HepG2 (cell line): ENCODE measurements at regions not wholly inside any gene's neighbourhood (a gene's known extent, or its start where the extent isn't known, plus 50 kb on each side); places are given as distances from the start of the nearest gene placed in this dataset.

Source experiments
- ATAC-seq: fragments of 200-7000 bp; cut with Tn5 transposase; 3 replicates; pipeline ENCODE4 v1.9.1; 2020; ENCODE audit warnings: mild to moderate bottlenecking, moderate library complexity
- BruUV-seq: library from RNA; stranded (reverse); fragments of 400-500 nt; replicated peaks from 2 replicates; lab custom pipeline; 2021; lab: Mats Ljungman, UMichigan
- CTCF ChIA-PET: fragments of 300-600 bp; formaldehyde crosslinking; extraction: SDS; loops from one replicate; lab custom pipeline; 2021; ENCODE audit warnings: low total read pairs, inconsistent platforms, low intra/inter-chr PET ratio; lab: Yijun Ruan, JAX
- POLR2A ChIA-PET: fragments of 350-600 bp; sonication (Branson Sonifier 250); formaldehyde crosslinking; loops from one replicate; lab custom pipeline; 2020; ENCODE audit warnings: antibody characterized with exemption, inconsistent platforms; lab: Yijun Ruan, JAX
- DNase-seq: peaks from one replicate; pipeline ENCODE4 v3.0.0-alpha.2; 2015; ENCODE audit warnings: low spot score
- FAIRE-seq: peaks from 3 replicates; lab custom pipeline; 2011; peaks lifted over from hg19 to GRCh38; lab: Jason Lieb, UNC
- H2AFZ ChIP-seq: one replicate; pipeline ENCODE4 v1.6.1; 2011; ENCODE audit warnings: low read length, inconsistent platforms
- H3K27ac ChIP-seq: fragments of 300-600 bp; 3 replicates; pipeline ENCODE4 v1.8.0; 2011; ENCODE audit warnings: mixed run types, mild to moderate bottlenecking, mixed read lengths, low read length, inconsistent platforms; ENCODE audit not compliant: insufficient read depth; ENCODE audit errors: extremely low read length
- H3K27me3 ChIP-seq, 2 experiments: fragments of 200-600 bp in 1 of 2; 2 replicates in 1 of 2; 3 replicates in 1 of 2; pipeline versions ENCODE4 v1.6.0 to v1.8.0; 2011; ENCODE audit warnings: low read length in 2 of 2, mild to moderate bottlenecking in 2 of 2, moderate library complexity in 2 of 2, inconsistent platforms in 1 of 2; ENCODE audit not compliant: insufficient read depth in 2 of 2, control insufficient read depth in 1 of 2
- H3K36me3 ChIP-seq, 2 experiments: fragments of 200-600 bp in 1 of 2; replicated peaks in 1 of 2; 2 replicates in 1 of 2; 3 replicates in 1 of 2; pipeline versions ENCODE4 v1.5.1 to v1.8.0; 2011; ENCODE audit warnings: low read length in 2 of 2, inconsistent platforms in 1 of 2; ENCODE audit not compliant: insufficient read depth in 2 of 2, control insufficient read depth in 1 of 2
- H3K4me1 ChIP-seq: 2 replicates; pipeline ENCODE4 v1.5.1; 2012; ENCODE audit warnings: low read length, inconsistent platforms; ENCODE audit not compliant: insufficient read depth
- H3K4me2 ChIP-seq: 2 replicates; pipeline ENCODE4 v1.6.0; 2011; ENCODE audit warnings: low read depth, low read length, inconsistent platforms
- H3K4me3 ChIP-seq, 3 experiments: fragments of 200-600 bp in 1 of 3; sonication (generic), shearing (Covaris generic) in 1 of 3; replicated peaks in 1 of 3; 2 replicates each; pipeline ENCODE4 v1.5.1; 2011 to 2016; ENCODE audit warnings: low read length in 3 of 3, inconsistent platforms in 2 of 3, low read depth in 2 of 3, mild to moderate bottlenecking in 2 of 3, control low read depth in 1 of 3, mixed read lengths in 1 of 3; ENCODE audit not compliant: insufficient read depth in 1 of 3
- H3K79me2 ChIP-seq: one replicate; pipeline ENCODE4 v1.6.1; 2011; ENCODE audit warnings: low read length, inconsistent platforms; ENCODE audit not compliant: insufficient read depth
- H3K9ac ChIP-seq: 2 replicates; pipeline ENCODE4 v1.6.0; 2011; ENCODE audit warnings: mild to moderate bottlenecking, low read depth, low read length, inconsistent platforms; ENCODE audit not compliant: insufficient read depth
- H3K9me3 ChIP-seq: 2 replicates; pipeline ENCODE4 v1.5.1; 2012; ENCODE audit warnings: mild to moderate bottlenecking, low read length
- H4K20me1 ChIP-seq: 2 replicates; pipeline ENCODE4 v1.6.0; 2011; ENCODE audit warnings: inconsistent platforms, mild to moderate bottlenecking, low read length, moderate library complexity; ENCODE audit not compliant: insufficient read depth
- DNMT3B ChIP-seq: conservative IDR thresholded peaks from 2 replicates; pipeline ENCODE4 v1.6.1; 2016; ENCODE audit warnings: missing biosample characterization, control low read depth
- GABPB1 ChIP-seq: IDR thresholded peaks from 2 replicates; pipeline ENCODE4 v1.6.1; 2016; ENCODE audit warnings: mild to moderate bottlenecking, missing genetic modification reagents, moderate library complexity, missing compliant biosample characterization
- RFX5 ChIP-seq: IDR thresholded peaks from 2 replicates; pipeline ENCODE4 v1.6.1; 2011; ENCODE audit warnings: low read depth, low read length, improper control_type of control experiment
- SMYD3 ChIP-seq: sonication (generic); formaldehyde crosslinking; IDR thresholded peaks from 2 replicates; pipeline ENCODE4 v1.8.1; 2023; ENCODE audit warnings: mild to moderate bottlenecking, missing genetic modification reagents
- ZFP82 ChIP-seq: sonication (generic); formaldehyde crosslinking; IDR thresholded peaks from 2 replicates; pipeline ENCODE4 v1.5.1; 2020; ENCODE audit warnings: mild to moderate bottlenecking, missing genetic modification reagents, borderline replicate concordance
- ZNF326 ChIP-seq: sonication (generic); formaldehyde crosslinking; IDR thresholded peaks from 2 replicates; pipeline ENCODE4 v1.4.0; 2020; ENCODE audit warnings: missing genetic modification reagents, borderline replicate concordance
- ZNF430 ChIP-seq: sonication (generic); formaldehyde crosslinking; IDR thresholded peaks from 2 replicates; pipeline ENCODE4 v1.9.0; 2021; ENCODE audit warnings: mild to moderate bottlenecking, missing genetic modification reagents
- ZNF761 ChIP-seq: sonication (generic); formaldehyde crosslinking; conservative IDR thresholded peaks from 2 replicates; pipeline ENCODE4 v1.4.0; 2020; ENCODE audit warnings: mild to moderate bottlenecking, missing genetic modification reagents
- WGBS: methylation state at CpG from one replicate; pipeline ENCODE4 v1.1.6; 2017; ENCODE audit warnings: low lambda C conversion rate; 5-methylcytosine and 5-hydroxymethylcytosine counted together
- in situ Hi-C: cut with HindIII; loops from 2 replicates; pipeline ENCODE4 v1.10.0; 2017; ENCODE audit warnings: low pct_unique_long_range_greater_than_20kb; ENCODE audit not compliant: extremely low pct_ligation_motif_present
- intact Hi-C: fragments of 100-400 bp; cut with micrococcal nuclease; formaldehyde crosslinking; loops from one replicate; pipeline ENCODE4 v1.10.0; 2022; ENCODE audit not compliant: unreplicated experiment
- TF ChIP-seq, protein P1 (sequence below): sonication (generic); formaldehyde crosslinking; IDR thresholded peaks from one replicate; pipeline ENCODE4 v1.5.1; 2020; ENCODE audit warnings: mild to moderate bottlenecking, missing genetic modification reagents; ENCODE audit errors: not compliant biosample characterization
- TF ChIP-seq, protein P2 (sequence below): sonication (generic); formaldehyde crosslinking; IDR thresholded peaks from 2 replicates; pipeline ENCODE4 v1.9.0; 2021; ENCODE audit warnings: missing genetic modification reagents, mild to moderate bottlenecking, borderline replicate concordance
- TF ChIP-seq, protein P3 (sequence below): sonication (generic); formaldehyde crosslinking; IDR thresholded peaks from 2 replicates; pipeline ENCODE4 v1.4.0; 2020; ENCODE audit warnings: missing genetic modification reagents

DNA sequence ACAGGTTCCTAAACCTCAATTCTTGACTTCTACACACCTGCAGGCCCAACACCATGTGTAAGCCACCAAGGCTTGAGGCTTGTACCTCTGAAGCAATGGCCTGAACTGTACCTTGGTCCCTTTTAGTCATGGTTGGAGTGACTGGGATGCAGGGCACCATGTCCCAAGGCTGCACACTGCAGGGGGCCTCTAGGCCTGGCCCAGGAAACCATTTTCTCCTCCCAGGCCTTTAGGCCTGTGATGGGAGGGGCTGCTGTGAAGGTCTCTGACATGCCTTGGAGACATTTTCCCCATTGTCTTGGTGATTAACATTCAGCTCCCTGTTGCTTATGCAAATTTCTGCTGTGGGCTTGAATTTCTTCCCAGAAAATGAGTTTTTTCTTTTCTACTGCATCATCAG lies 75.8 kb upstream of the ZNF678 start (continued):
- no peak for TF ChIP-seq SMYD3 (CRISPR knock-in tag)
- TF ChIP-seq, protein P1, sequence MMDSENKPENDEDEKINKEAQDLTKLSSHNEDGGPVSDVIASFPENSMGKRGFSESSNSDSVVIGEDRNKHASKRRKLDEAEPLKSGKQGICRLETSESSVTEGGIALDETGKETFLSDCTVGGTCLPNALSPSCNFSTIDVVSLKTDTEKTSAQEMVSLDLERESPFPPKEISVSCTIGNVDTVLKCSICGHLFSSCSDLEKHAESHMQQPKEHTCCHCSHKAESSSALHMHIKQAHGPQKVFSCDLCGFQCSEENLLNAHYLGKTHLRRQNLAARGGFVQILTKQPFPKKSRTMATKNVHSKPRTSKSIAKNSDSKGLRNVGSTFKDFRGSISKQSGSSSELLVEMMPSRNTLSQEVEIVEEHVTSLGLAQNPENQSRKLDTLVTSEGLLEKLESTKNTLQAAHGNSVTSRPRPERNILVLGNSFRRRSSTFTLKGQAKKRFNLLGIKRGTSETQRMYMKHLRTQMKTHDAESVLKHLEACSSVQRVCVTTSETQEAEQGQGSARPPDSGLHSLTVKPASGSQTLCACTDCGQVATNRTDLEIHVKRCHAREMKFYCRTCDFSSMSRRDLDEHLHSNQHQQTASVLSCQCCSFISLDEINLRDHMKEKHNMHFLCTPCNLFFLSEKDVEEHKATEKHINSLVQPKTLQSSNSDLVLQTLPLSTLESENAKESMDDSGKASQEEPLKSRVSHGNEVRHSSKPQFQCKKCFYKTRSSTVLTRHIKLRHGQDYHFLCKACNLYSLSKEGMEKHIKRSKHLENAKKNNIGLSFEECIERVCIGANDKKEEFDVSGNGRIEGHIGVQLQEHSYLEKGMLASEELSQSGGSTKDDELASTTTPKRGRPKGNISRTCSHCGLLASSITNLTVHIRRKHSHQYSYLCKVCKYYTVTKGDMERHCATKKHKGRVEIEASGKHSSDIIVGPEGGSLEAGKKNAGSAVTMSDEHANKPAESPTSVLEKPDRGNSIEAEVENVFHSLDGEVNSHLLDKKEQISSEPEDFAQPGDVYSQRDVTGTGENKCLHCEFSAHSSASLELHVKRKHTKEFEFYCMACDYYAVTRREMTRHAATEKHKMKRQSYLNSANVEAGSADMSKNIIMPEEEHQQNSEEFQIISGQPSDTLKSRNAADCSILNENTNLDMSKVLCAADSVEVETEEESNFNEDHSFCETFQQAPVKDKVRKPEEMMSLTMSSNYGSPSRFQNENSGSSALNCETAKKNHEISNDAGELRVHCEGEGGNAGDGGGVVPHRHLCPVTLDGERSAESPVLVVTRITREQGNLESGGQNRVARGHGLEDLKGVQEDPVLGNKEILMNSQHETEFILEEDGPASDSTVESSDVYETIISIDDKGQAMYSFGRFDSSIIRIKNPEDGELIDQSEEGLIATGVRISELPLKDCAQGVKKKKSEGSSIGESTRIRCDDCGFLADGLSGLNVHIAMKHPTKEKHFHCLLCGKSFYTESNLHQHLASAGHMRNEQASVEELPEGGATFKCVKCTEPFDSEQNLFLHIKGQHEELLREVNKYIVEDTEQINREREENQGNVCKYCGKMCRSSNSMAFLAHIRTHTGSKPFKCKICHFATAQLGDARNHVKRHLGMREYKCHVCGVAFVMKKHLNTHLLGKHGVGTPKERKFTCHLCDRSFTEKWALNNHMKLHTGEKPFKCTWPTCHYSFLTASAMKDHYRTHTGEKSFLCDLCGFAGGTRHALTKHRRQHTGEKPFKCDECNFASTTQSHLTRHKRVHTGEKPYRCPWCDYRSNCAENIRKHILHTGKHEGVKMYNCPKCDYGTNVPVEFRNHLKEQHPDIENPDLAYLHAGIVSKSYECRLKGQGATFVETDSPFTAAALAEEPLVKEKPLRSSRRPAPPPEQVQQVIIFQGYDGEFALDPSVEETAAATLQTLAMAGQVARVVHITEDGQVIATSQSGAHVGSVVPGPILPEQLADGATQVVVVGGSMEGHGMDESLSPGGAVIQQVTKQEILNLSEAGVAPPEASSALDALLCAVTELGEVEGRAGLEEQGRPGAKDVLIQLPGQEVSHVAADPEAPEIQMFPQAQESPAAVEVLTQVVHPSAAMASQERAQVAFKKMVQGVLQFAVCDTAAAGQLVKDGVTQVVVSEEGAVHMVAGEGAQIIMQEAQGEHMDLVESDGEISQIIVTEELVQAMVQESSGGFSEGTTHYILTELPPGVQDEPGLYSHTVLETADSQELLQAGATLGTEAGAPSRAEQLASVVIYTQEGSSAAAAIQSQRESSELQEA = no peak

DNA sequence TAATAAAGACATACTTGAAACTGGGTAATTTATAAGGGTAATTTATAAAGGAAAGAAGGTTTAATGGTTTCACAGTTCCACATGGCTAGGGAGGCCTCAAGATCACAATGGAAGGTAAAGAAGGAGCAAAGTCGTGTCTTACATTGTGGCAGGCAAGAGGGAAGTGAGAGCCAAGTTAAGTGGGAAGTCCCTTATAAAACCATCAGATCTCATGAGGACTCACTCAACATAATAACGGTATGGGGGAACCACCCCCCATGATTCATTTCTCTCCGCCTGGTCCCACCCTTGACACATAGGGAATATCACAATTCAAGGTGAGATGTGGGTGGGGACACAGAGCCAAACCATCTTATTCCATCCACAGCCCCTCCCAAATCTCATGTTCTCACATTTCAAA lies 76.8 kb upstream of the ZNF678 start:
- DNase-seq (no peak), FAIRE-seq (no peak), ATAC-seq (no peak)
- 0% methylated on average over 2 of the region's 3 CpGs for WGBS
- CTCF ChIA-PET = no interaction called here
- H3K79me2 ChIP-seq = no peaks in the 10 kb centered on the region
- H3K27ac ChIP-seq = no peak overlapping the region
- in situ Hi-C loops = loop anchor here (10.0 kb wide), 2 partner anchors 258 to 468 kb away; no protein-coding TSS in a partner anchor
- no peaks in the 10 kb centered on the region for H3K4me1 ChIP-seq
- intact Hi-C loops = loop anchor here (10.0 kb wide), 1 partner anchor 968 kb away; a partner anchor contains a TSS
- H3K4me3 ChIP-seq = no peak overlapping the region
- peaks cover 9% of the 10 kb centered on the region; the same call in 1 of the 2 replicates for H3K9me3 ChIP-seq
- H3K4me2 ChIP-seq = no peak overlapping the region
- no peak overlapping the region for H2AFZ ChIP-seq
- H3K9ac ChIP-seq = no peak overlapping the region
- no TSS peak for BruUV-seq
- H4K20me1 ChIP-seq = no peaks in the 10 kb centered on the region
- no peaks in the 10 kb centered on the region for H3K36me3 ChIP-seq
- peaks cover 1 to 9% of the 10 kb centered on the region in 2 experiments; a peak in 3 of 5 replicates for H3K27me3 ChIP-seq
- POLR2A ChIA-PET = no interaction called here
- TF ChIP-seq ZNF761 (CRISPR knock-in tag) = no peak
- TF ChIP-seq, protein P2, sequence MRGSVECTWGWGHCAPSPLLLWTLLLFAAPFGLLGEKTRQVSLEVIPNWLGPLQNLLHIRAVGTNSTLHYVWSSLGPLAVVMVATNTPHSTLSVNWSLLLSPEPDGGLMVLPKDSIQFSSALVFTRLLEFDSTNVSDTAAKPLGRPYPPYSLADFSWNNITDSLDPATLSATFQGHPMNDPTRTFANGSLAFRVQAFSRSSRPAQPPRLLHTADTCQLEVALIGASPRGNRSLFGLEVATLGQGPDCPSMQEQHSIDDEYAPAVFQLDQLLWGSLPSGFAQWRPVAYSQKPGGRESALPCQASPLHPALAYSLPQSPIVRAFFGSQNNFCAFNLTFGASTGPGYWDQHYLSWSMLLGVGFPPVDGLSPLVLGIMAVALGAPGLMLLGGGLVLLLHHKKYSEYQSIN = no peak
- TF ChIP-seq GABPB1 (CRISPR knock-in tag) = no peak
- TF ChIP-seq, protein P3, sequence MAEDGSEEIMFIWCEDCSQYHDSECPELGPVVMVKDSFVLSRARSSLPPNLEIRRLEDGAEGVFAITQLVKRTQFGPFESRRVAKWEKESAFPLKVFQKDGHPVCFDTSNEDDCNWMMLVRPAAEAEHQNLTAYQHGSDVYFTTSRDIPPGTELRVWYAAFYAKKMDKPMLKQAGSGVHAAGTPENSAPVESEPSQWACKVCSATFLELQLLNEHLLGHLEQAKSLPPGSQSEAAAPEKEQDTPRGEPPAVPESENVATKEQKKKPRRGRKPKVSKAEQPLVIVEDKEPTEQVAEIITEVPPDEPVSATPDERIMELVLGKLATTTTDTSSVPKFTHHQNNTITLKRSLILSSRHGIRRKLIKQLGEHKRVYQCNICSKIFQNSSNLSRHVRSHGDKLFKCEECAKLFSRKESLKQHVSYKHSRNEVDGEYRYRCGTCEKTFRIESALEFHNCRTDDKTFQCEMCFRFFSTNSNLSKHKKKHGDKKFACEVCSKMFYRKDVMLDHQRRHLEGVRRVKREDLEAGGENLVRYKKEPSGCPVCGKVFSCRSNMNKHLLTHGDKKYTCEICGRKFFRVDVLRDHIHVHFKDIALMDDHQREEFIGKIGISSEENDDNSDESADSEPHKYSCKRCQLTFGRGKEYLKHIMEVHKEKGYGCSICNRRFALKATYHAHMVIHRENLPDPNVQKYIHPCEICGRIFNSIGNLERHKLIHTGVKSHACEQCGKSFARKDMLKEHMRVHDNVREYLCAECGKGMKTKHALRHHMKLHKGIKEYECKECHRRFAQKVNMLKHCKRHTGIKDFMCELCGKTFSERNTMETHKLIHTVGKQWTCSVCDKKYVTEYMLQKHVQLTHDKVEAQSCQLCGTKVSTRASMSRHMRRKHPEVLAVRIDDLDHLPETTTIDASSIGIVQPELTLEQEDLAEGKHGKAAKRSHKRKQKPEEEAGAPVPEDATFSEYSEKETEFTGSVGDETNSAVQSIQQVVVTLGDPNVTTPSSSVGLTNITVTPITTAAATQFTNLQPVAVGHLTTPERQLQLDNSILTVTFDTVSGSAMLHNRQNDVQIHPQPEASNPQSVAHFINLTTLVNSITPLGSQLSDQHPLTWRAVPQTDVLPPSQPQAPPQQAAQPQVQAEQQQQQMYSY = no peak
- no peak for TF ChIP-seq ZNF430 (CRISPR knock-in tag)
- TF ChIP-seq ZFP82 (CRISPR knock-in tag) = no peak
- no peak for TF ChIP-seq DNMT3B (CRISPR knock-in tag)
- no peak for TF ChIP-seq ZNF326 (CRISPR knock-in tag)
- TF ChIP-seq RFX5 = no peak
